G401 (cell line): ENCODE measurements at regions not wholly inside any gene's neighbourhood (a gene's known extent, or its start where the extent isn't known, plus 50 kb on each side); places are given as distances from the start of the nearest gene placed in this dataset.

ENCODE experiments used
- DNase-seq: peaks from one replicate; pipeline ENCODE4 v3.0.0-alpha.2; 2015; ENCODE audit warnings: low spot score
- in situ Hi-C: cut with HindIII; loops from 2 replicates; pipeline ENCODE4 v1.10.0; 2016; ENCODE audit warnings: low sequenced_read_pairs, mixed read lengths

DNA sequence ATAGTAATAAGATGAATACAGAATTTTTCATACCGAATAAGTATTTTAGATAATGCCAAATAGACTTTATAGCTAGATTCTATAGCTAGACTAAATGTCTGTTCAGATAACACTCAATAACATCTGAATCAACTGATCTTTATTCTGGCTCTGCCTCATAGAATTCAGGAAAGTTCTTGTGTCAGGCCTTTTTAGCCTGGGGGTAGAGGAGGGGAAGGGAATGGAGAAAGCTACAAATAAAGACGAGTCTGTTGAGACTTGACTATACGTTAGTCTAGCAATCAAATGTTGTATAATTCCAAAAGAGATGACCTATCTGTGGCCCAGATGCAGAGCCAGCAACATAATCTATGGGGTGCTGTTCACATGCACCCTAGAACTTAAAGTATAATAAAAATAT lies 106.6 kb upstream of the ABI3BP start:
- in situ Hi-C loops, result no loop called here
- no peak for DNase-seq

- in situ Hi-C loops, result no loop called here
These were observed 103.2 kb upstream of the ABI3BP start for GRCh38 chr3:101096444-101096843.

DNA sequence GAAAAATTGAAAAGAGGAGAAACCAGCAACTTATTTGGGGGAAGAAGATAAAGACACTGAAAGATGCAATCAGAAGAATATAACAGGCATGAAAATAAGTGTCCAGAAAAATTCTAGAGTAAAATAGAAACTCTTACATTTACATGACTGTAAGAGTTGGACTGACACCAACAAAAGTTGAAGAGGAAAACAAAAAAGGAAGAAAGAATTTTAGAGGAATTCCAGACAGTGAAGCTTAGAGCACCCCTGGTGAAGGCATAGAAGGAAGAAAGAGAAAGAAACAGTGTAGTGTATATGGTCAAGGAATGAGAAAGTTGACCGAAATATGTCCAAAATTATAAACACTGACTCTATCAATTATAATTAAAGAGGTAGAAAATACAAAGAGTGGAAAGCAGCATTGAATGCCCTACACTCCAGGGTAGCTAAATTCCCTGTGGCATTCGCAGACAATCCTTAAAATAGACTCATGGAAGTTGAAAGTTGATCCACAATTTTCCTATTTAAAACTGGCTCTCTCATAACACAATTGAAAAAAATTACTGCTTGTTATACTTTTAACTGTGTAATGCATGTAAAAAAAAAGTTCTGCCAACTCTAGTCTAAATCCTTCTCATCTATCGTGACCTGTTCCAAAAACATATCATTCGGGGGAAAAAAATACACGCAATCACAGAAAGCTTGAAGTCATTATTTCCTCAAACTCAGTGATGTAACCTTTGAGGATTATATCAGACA lies 102.6 kb upstream of the ABI3BP start:
- in situ Hi-C loops, result no loop called here
- DNase-seq, result no peak

More at GRCh38 chr3:101096444-101096843, 103.2 kb upstream of the ABI3BP start:
- DNase-seq, result no peak

GRCh38 chr3:101091489-101091888 lies 98.3 kb upstream of the ABI3BP start:
- no peak for DNase-seq
- in situ Hi-C loops, result no loop called here

GRCh38 chr3:101085752-101086151 lies 92.5 kb upstream of the ABI3BP start:
- no peak for DNase-seq
- in situ Hi-C loops, result no loop called here

DNA sequence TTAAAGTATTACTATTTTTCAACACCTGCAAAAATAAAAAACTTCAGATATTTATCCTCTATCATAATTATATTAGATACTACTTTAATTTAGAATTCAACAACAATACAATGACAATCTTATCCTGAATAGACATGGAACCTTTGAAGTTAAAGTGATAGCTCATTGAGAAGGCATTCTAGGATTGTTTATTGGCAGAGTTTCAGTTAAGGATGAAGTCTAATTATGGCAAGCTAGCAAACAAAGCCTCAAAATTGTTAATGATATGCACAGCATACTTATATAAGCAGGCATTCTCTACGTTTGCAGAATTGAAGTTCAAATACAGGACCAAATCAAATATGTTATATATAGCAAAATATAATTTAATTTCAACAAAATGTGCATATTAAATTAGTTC lies 91.2 kb upstream of the ABI3BP start:
- DNase-seq, result no peak
- in situ Hi-C loops, result no loop called here

- in situ Hi-C loops, result no loop called here
- no peak for DNase-seq
These were observed 88.8 kb upstream of the ABI3BP start for GRCh38 chr3:101081999-101082398.

- DNase-seq, result no peak
- in situ Hi-C loops, result no loop called here
These were observed 88.2 kb upstream of the ABI3BP start for GRCh38 chr3:101081446-101081845.

GRCh38 chr3:101077361-101078011 lies 84.3 kb upstream of the ABI3BP start:
- DNase-seq, result no peak
- in situ Hi-C loops, result no loop called here

DNA sequence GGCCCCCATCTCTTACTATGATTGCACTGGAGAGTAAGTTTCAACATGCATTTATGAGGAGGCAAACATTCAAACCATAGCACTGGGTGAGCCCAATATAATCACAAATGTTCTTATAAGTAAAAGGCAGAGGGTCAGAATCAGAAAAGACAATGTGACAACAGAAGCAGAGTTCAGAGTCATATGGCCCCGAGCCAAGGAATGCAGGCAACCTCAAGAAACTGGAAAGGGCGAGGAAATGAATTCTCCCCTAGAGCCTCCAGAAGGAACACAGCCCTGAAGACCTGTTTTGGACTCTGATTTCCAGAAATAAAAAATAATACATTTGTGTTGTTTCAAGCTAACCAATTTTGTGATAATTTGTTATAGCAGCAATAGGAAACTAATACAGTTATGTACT lies 81.3 kb upstream of the ABI3BP start:
- in situ Hi-C loops, result no loop called here
- no peak for DNase-seq

GRCh38 chr3:101072300-101072699 lies 79.1 kb upstream of the ABI3BP start:
- DNase-seq, result no peak
- in situ Hi-C loops, result no loop called here

DNA sequence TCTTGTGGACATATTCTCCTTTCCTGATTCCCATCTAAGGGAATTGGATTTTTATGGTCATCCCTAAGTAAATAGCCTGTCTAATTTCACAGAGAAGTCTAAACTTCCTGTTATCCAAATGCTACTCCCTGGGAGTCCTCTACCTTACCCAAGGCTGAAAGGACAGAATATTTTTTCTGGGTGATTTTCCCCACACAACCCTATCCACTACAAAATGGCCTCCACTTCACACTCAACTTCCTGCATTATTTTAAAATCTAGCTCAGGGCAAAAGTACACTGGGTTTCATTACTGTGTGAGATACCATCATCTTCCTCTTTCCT lies 77.5 kb upstream of the ABI3BP start:
- in situ Hi-C loops, result no loop called here
- DNase-seq, result no peak

GRCh38 chr3:101069901-101070798 lies 76.9 kb upstream of the ABI3BP start:
- in situ Hi-C loops, result no loop called here
- DNase-seq, result no peak

DNA sequence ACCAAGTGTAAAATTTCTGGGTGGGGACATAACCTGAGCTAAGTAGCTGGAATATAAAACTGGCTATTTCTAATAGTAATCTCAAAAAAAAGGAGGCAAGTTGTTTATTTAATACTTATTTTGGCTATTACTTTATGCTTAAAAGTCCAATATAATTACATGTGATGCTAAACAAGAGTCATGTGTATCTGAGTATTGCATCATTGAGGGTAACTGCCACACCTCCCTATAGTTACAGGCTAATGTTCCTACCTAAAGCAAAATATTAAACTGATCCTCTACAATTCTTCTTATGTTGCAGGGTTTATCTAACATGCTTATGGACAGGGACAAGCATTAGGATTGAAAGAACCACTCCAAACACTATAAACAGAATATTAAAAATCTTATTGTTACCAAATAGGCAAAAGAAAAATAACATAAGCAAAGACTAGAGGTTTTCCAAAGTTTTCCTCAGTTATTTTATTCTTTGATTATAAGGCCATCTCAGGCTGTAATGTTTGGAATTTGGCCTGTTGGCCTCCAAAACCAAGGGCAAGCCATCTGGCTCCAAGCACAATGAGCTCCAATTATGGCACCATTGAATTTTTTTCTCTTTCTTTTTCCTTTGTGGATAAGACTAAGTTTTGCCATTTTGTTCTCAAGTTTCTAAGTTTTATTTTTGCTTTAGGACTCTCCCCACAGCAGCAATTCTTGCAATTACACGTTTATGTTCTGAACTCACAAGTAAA lies 75.8 kb upstream of the ABI3BP start:
- in situ Hi-C loops, result no loop called here
- DNase-seq, result no peak

- DNase-seq, result peak; percentile 3
- in situ Hi-C loops, result no loop called here
These were observed 73.5 kb upstream of the ABI3BP start for GRCh38 chr3:101066711-101067129.

DNA sequence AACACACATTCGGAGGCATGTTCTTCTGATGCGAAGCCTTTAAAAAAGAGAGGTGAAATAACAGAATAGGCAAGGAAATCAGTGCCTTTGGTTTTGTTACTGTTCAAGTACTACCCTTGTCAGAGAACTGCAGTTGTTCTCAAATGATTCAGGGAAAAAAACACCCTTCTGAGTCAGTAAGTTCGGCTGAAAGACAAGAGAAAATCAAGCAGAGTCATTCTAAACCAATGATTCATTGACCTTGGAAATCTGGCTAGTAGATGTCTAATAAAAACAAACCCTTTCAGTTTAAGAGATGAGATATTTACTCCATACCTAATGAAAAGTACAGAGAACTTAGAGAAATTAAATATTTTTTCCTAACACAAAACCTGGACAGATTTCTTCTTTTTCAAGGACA lies 72.7 kb upstream of the ABI3BP start:
- in situ Hi-C loops, result no loop called here
- no peak for DNase-seq

- in situ Hi-C loops, result no loop called here
- no peak for DNase-seq
These were observed 70.2 kb upstream of the ABI3BP start for GRCh38 chr3:101063401-101063800.

- in situ Hi-C loops, result no loop called here
- no peak for DNase-seq
These were observed 68.1 kb upstream of the ABI3BP start for GRCh38 chr3:101061312-101061711.

DNA sequence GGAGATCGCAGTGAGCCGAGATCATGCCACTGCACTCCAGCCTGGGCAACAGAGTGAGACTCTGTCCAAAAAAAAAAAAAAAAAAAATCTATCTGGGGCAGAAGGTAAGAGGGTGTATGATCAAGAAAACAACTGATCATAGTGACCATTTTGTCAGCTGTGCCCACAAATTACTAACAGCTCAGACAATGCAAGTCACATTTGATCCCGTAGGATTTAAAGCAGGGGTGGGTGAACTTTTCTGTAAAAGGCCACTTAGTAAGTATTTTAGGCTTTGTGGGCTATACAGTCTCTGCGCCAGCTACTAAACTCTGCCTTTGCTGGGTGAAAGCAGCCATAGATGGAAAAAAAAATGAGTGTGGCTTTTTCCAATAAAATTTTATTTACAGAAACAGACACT lies 57.6 kb upstream of the ABI3BP start:
- no peak for DNase-seq
- in situ Hi-C loops, result no loop called here

DNA sequence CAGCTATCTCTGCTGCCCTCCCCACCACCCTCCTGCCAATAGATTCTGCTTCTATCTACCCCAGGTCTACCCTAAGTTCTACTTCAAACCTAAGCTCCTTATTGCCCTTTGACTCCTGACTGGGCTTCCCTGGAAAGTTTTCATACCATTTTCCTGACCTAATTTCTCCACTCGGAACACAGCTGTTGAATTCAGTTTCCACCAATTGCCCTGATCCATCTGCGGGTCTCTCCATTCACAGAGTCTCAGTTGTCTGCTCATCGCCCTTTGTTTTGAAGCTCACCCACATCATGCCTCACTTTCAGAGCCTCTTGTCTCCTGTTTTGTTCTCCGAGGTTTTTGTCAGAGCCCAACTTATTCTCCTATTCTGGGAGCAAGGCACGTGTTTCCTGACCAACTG lies 56.8 kb upstream of the ABI3BP start:
- DNase-seq, result no peak
- in situ Hi-C loops, result no loop called here
